Fibroblast of mammary gland (primary cell): ENCODE measurements at regions not wholly inside any gene's neighbourhood (a gene's known extent, or its start where the extent isn't known, plus 50 kb on each side); places are given as distances from the start of the nearest gene placed in this dataset.

Source experiments
- DNase-seq: peaks from one replicate; pipeline ENCODE4 v3.0.0-alpha.2; 2010; ENCODE audit warnings: low read depth
- H3K4me3 ChIP-seq: 2 replicates; pipeline ENCODE4 v1.5.1; 2011; ENCODE audit warnings: low read depth, mild to moderate bottlenecking, low read length, moderate library complexity; ENCODE audit not compliant: control insufficient read depth
- TF ChIP-seq, protein P1 (sequence below): conservative IDR thresholded peaks from 2 replicates; pipeline ENCODE4 v1.5.1; 2011; ENCODE audit warnings: low read depth, low read length, inconsistent platforms; ENCODE audit not compliant: control insufficient read depth, insufficient read depth

GRCh38 chr11:37557990-37558389 is 960.0 kb upstream of the RAG2 start:
- TF ChIP-seq, protein P1, sequence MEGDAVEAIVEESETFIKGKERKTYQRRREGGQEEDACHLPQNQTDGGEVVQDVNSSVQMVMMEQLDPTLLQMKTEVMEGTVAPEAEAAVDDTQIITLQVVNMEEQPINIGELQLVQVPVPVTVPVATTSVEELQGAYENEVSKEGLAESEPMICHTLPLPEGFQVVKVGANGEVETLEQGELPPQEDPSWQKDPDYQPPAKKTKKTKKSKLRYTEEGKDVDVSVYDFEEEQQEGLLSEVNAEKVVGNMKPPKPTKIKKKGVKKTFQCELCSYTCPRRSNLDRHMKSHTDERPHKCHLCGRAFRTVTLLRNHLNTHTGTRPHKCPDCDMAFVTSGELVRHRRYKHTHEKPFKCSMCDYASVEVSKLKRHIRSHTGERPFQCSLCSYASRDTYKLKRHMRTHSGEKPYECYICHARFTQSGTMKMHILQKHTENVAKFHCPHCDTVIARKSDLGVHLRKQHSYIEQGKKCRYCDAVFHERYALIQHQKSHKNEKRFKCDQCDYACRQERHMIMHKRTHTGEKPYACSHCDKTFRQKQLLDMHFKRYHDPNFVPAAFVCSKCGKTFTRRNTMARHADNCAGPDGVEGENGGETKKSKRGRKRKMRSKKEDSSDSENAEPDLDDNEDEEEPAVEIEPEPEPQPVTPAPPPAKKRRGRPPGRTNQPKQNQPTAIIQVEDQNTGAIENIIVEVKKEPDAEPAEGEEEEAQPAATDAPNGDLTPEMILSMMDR, result no peak
- no peak overlapping the region for H3K4me3 ChIP-seq
- DNase-seq, result no peak

DNA sequence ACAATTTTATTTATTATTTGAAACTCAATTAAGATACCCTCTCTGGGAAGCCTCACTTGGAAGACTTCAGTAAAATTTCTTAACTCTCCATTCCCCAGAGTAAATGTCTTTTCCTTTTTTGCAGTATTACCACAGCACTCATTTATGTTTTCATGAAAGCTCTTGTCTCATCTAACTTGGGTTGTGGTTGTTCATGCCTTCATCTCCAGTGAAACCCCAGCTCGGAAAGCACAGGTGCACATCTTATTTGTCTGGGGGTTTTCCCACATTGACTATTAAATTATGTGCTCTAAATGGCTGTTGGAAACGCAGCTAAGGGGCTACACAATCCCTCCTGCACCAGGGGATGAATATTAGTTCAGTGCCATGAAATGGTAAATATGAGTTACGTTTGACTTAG is 954.2 kb upstream of the RAG2 start:
- DNase-seq, result no peak
- TF ChIP-seq, protein P1, result no peak
- no peak overlapping the region for H3K4me3 ChIP-seq

DNA sequence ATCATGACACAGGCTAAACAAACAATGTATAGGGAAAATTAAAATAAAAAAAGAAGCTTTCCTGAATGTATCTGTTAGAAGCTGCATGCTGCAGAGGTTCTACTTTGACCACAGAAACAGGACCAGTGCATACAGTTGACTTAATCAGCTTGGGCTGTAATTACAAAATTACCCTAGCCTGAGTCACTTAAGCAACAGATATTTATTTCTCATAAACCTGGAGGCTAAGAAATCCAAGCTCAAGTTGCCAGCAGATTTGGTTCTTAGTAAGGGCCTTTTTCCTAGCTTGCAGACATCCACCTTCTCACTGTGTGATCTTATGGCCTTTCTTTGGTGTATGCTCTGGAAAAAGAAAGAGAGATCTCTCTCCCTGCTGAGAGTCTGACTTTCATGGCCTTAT is 946.5 kb upstream of the RAG2 start:
- no peak overlapping the region for H3K4me3 ChIP-seq
- no peak for DNase-seq
- TF ChIP-seq, protein P1, result no peak

DNA sequence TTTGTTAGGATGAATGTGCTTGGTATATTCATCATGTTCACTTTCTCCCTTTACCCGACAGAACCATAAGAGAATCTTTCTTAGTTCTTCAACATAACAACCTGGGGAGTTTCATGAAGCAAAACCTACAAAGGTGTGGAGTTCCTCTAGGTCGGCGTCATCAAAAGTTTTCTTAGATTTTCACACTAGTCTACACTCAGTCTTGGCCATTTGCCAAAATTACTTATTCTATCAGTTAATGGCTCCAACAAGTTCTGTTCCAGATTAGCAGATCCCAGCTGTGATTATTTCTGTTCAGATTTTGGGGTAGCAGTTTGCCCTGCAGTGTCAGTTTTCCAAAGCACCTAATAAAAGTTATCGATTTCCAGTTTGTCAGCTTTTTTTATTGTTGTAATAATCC is 935.8 kb upstream of the RAG2 start:
- TF ChIP-seq, protein P1, result no peak
- DNase-seq, result no peak
- H3K4me3 ChIP-seq, result no peak overlapping the region

DNA sequence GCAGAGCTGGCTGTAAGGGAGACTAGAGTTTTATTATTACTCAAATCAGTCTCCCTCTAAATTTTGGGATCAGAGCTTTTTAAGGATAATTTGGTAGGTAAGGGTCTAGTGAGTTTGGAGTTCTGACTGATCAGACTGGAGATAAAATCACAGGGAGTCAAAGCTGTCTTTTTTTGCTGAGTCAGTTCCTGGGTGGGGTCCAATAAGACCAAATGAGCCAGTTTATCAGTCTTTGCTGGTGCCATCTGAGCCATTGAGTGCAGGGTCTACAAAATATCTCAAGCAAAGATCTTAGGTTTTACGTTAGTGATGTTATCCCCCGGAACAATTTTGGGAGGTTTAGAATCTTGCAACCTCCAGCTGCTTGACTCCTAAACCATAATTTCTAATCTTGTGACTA is 935.1 kb upstream of the RAG2 start:
- TF ChIP-seq, protein P1, result no peak
- DNase-seq, result no peak
- H3K4me3 ChIP-seq, result no peak overlapping the region

DNA sequence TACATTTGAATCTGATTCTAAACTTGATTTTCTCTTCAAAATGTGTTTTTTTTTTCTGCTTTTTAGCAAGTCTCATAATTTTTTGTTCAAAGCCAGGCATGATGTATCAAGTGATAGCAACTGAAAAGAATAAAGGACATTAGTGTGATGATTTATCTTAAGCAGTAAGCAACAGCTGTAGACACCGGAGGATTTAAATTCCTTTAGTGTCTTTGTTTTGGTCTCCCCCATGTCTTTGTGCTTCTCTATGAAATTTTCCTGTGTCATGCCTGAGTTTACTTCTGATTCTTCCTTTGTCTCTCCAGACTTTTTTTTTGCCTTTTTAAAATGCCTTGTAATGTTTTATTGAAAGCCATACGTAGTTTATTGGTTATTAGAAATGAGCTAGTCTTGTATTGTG is 934.2 kb upstream of the RAG2 start:
- TF ChIP-seq, protein P1, result no peak
- DNase-seq, result no peak
- no peak overlapping the region for H3K4me3 ChIP-seq

DNA sequence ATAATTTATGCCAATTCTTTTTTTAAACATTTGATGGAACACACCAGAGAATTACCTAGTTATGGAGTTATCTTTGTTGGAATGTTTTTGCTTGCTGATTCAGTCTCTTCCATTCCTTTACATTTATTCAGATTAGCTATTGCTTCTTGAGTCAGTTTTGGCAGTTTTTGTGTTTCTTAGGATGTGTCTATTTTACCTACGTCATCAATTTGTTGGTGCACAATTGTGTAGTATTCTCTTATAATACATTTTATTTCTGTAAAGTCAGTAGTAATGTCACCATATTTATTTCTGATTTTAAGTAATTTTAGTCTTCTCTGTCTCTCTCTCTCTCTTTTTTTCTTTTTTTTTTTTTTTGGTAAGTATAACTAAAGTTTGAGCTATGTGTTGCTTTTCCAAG is 929.5 kb upstream of the RAG2 start:
- no peak overlapping the region for H3K4me3 ChIP-seq
- DNase-seq, result no peak
- TF ChIP-seq, protein P1, result no peak
